WTC11 (cell line): ENCODE measurements at regions not wholly inside any gene's neighbourhood (a gene's known extent, or its start where the extent isn't known, plus 50 kb on each side); places are given as distances from the start of the nearest gene placed in this dataset.

Experiments
- ATAC-seq: fragments of 200-7000 bp; cut with Tn5 transposase; 2 replicates; pipeline ENCODE4 v1.10.0; 2021; ENCODE audit warnings: mild to moderate bottlenecking, moderate library complexity
- CTCF ChIA-PET: fragments of 300-600 bp; sonication (Branson Sonifier 250); formaldehyde crosslinking; loops from one replicate; lab custom pipeline; 2021; ENCODE audit warnings: antibody characterized with exemption; lab: Charles Lee
- POLR2A ChIA-PET: fragments of 350-600 bp; sonication (Branson Sonifier 250); formaldehyde crosslinking; loops from one replicate; lab custom pipeline; 2021; ENCODE audit warnings: antibody characterized with exemption; lab: Charles Lee
- DNase-seq: peaks from one replicate; pipeline ENCODE4 v3.0.0; 2021; ENCODE audit warnings: low spot score
- H3K27ac Mint-ChIP-seq: 2 replicates; pipeline ENCODE4 v1.8.0; 2021; ENCODE audit warnings: mixed read lengths
- H3K27me3 Mint-ChIP-seq: 2 replicates; pipeline ENCODE4 v1.8.0; 2021; ENCODE audit warnings: low read depth, mild to moderate bottlenecking, moderate library complexity, mixed read lengths
- H3K36me3 Mint-ChIP-seq: 2 replicates; pipeline ENCODE4 v1.8.0; 2021; ENCODE audit warnings: mixed read lengths
- H3K4me1 Mint-ChIP-seq: 2 replicates; pipeline ENCODE4 v1.8.0; 2022; ENCODE audit warnings: mixed read lengths
- H3K4me3 Mint-ChIP-seq: 2 replicates; pipeline ENCODE4 v1.8.0; 2021; ENCODE audit warnings: mild to moderate bottlenecking, moderate library complexity, mixed read lengths
- H3K9me3 Mint-ChIP-seq: 2 replicates; pipeline ENCODE4 v1.8.0; 2021; ENCODE audit warnings: mixed read lengths
- ATF3 ChIP-seq: sonication (generic); formaldehyde crosslinking; conservative IDR thresholded peaks from 2 replicates; pipeline ENCODE4 v1.8.1; 2022; ENCODE audit warnings: mild to moderate bottlenecking, missing genetic modification reagents
- CBFB ChIP-seq: sonication (generic); formaldehyde crosslinking; IDR thresholded peaks from 2 replicates; pipeline ENCODE4 v1.8.1; 2022; ENCODE audit warnings: mild to moderate bottlenecking, low read depth, missing genetic modification reagents
- CTCF ChIP-seq: fragments of 200-600 bp; IDR thresholded peaks from 2 replicates; pipeline ENCODE4 v1.8.0; 2022; ENCODE audit warnings: antibody characterized with exemption
- FOXK1 ChIP-seq: sonication (generic); formaldehyde crosslinking; IDR thresholded peaks from 2 replicates; pipeline ENCODE4 v1.8.0; 2022; ENCODE audit warnings: mild to moderate bottlenecking, moderate library complexity, missing genetic modification reagents
- GABPB1 ChIP-seq: sonication (generic); formaldehyde crosslinking; IDR thresholded peaks from 2 replicates; pipeline ENCODE4 v1.8.1; 2023; ENCODE audit warnings: mild to moderate bottlenecking, missing genetic modification reagents
- GRHL2 ChIP-seq: fragments of 250-450 bp; sonication (Bioruptor Pico); IDR thresholded peaks from 2 replicates; pipeline ENCODE4 v1.8.0; 2022; ENCODE audit warnings: mild to moderate bottlenecking, moderate library complexity; ENCODE audit not compliant: insufficient replicate concordance, severe bottlenecking
- IRF2 ChIP-seq: sonication (generic); formaldehyde crosslinking; IDR thresholded peaks from 2 replicates; pipeline ENCODE4 v1.8.0; 2022; ENCODE audit warnings: low read depth, missing genetic modification reagents, borderline replicate concordance
- MLX ChIP-seq: sonication (generic); formaldehyde crosslinking; IDR thresholded peaks from 2 replicates; pipeline ENCODE4 v1.8.1; 2023; ENCODE audit warnings: mild to moderate bottlenecking, missing genetic modification reagents, moderate library complexity
- NFE2L1 ChIP-seq: sonication (generic); formaldehyde crosslinking; IDR thresholded peaks from 2 replicates; pipeline ENCODE4 v1.8.1; 2023; ENCODE audit warnings: missing genetic modification reagents
- PRDM15 ChIP-seq: sonication (generic); formaldehyde crosslinking; IDR thresholded peaks from 2 replicates; pipeline ENCODE4 v1.8.0; 2022; ENCODE audit warnings: missing genetic modification reagents
- PREB ChIP-seq: sonication (generic); formaldehyde crosslinking; IDR thresholded peaks from 2 replicates; pipeline ENCODE4 v1.8.1; 2022; ENCODE audit warnings: mild to moderate bottlenecking, missing genetic modification reagents, moderate library complexity, borderline replicate concordance
- SMAD3 ChIP-seq: sonication (generic); formaldehyde crosslinking; IDR thresholded peaks from 2 replicates; pipeline ENCODE4 v1.8.0; 2022; ENCODE audit warnings: missing genetic modification reagents, mild to moderate bottlenecking, borderline replicate concordance
- SP1 ChIP-seq: sonication (generic); formaldehyde crosslinking; conservative IDR thresholded peaks from 2 replicates; pipeline ENCODE4 v1.8.1; 2022; ENCODE audit warnings: missing genetic modification reagents
- ZBTB21 ChIP-seq: sonication (generic); formaldehyde crosslinking; IDR thresholded peaks from 2 replicates; pipeline ENCODE4 v1.8.1; 2023; ENCODE audit warnings: mild to moderate bottlenecking, missing genetic modification reagents, borderline replicate concordance
- ZBTB43 ChIP-seq: sonication (generic); formaldehyde crosslinking; IDR thresholded peaks from 2 replicates; pipeline ENCODE4 v1.8.1; 2023; ENCODE audit warnings: mild to moderate bottlenecking, missing genetic modification reagents
- ZNF138 ChIP-seq: sonication (generic); formaldehyde crosslinking; conservative IDR thresholded peaks from 2 replicates; pipeline ENCODE4 v1.8.1; 2022; ENCODE audit warnings: mild to moderate bottlenecking, moderate library complexity, missing genetic modification reagents
- ZNF219 ChIP-seq: sonication (generic); formaldehyde crosslinking; IDR thresholded peaks from 2 replicates; pipeline ENCODE4 v1.8.0; 2023; ENCODE audit warnings: missing genetic modification reagents, mild to moderate bottlenecking, borderline replicate concordance
- ZNF263 ChIP-seq: sonication (generic); formaldehyde crosslinking; IDR thresholded peaks from 2 replicates; pipeline ENCODE4 v1.8.1; 2022; ENCODE audit warnings: low read depth, mild to moderate bottlenecking, moderate library complexity, missing genetic modification reagents
- ZNF425 ChIP-seq: fragments of 250-450 bp; sonication (Bioruptor Pico); conservative IDR thresholded peaks from 2 replicates; pipeline ENCODE4 v1.9.0; 2021; ENCODE audit warnings: mild to moderate bottlenecking
- ZSCAN18 ChIP-seq: fragments of 250-450 bp; sonication (Bioruptor Pico); IDR thresholded peaks from 2 replicates; pipeline ENCODE4 v2.1.2; 2022; ENCODE audit warnings: mild to moderate bottlenecking, moderate library complexity

- POLR2A ChIA-PET: no interaction called here
- peaks cover 15% of the 10 kb centered on the region for H3K27me3 Mint-ChIP-seq
- peaks cover 13% of the 10 kb centered on the region for H3K4me1 Mint-ChIP-seq
- no peak overlapping the region for H3K4me3 Mint-ChIP-seq
- ATAC-seq (no peak), DNase-seq (no peak)
- H3K9me3 Mint-ChIP-seq: peaks cover 16% of the 10 kb centered on the region
- H3K27ac Mint-ChIP-seq: no peak overlapping the region
- CTCF ChIA-PET: no interaction called here
- no peak for TF ChIP-seq GABPB1 (CRISPR knock-in tag)
- no peak for TF ChIP-seq NFE2L1 (CRISPR knock-in tag)
- no peak for TF ChIP-seq CTCF
- TF ChIP-seq ZNF219 (CRISPR knock-in tag): no peak
- TF ChIP-seq MLX (CRISPR knock-in tag): no peak
- TF ChIP-seq CBFB (CRISPR knock-in tag): no peak
- TF ChIP-seq ZBTB43 (CRISPR knock-in tag): no peak
- TF ChIP-seq SP1 (CRISPR knock-in tag): no peak
- no peak for TF ChIP-seq ZBTB21 (CRISPR knock-in tag)
- no peak for TF ChIP-seq ZNF425 (CRISPR knock-in tag)
- TF ChIP-seq IRF2: no peak
- TF ChIP-seq ZNF138 (CRISPR knock-in tag): no peak
- TF ChIP-seq ATF3 (CRISPR knock-in tag): no peak
- TF ChIP-seq FOXK1 (CRISPR knock-in tag): no peak
- no peak for TF ChIP-seq SMAD3 (CRISPR knock-in tag)
- H3K36me3 Mint-ChIP-seq: peaks cover 9% of the 10 kb centered on the region
Measured at GRCh38 chr7:155233311-155234157, 64.1 kb upstream of the INSIG1 start.

GRCh38 chr7:155234158-155234492, 63.6 kb upstream of the INSIG1 start:
- CTCF ChIA-PET: no interaction called here
- POLR2A ChIA-PET: no interaction called here
- Mint-ChIP-seq H3K27ac (no peak overlapping the region), H3K36me3 (peaks cover 15% of the 10 kb centered on the region), H3K4me3 (no peak overlapping the region), H3K27me3 (peaks cover 9% of the 10 kb centered on the region), H3K4me1 (peaks cover 9% of the 10 kb centered on the region), H3K9me3 (peaks cover 22% of the 10 kb centered on the region)
- DNase-seq (no peak), ATAC-seq (no peak)
- TF ChIP-seq PRDM15 (CRISPR knock-in tag) (no peak), PREB (no peak), ZSCAN18 (CRISPR knock-in tag) (no peak), ZNF219 (CRISPR knock-in tag) (no peak), ZNF263 (CRISPR knock-in tag) (no peak), GRHL2 (no peak)
